ENCODE measurements at regions not wholly inside any gene's neighbourhood (a gene's known extent, or its start where the extent isn't known, plus 50 kb on each side); places are given as distances from the start of the nearest gene placed in this dataset.

DNA sequence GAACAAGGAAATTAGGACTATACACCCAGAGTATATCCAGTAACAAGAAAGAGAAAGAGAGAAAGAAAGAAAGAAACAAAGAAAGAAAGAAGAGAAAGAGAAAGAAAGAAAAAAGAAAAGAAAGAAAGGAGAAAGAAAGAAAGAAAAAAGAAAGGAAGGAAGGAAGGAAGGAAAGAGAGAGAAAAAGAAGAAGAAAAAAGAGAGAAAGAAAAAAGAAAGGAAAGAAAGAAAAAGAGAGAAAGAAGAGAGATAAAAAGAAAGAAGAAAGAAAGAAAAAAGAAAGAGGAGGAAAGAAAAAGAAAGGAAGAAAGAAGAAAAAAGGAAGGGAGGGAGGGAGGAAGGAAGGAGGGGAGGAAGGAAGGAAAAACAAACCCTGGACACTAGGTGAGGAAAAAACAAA lies 981.8 kb downstream of the TBC1D32 start:
- ChIA-PET CTCF (no interaction called here), POLR2A (no interaction called here)
- Mint-ChIP-seq H3K9me3 (peaks cover 6% of the 10 kb centered on the region), H3K4me3 (no peak overlapping the region), H3K27me3 (no peaks in the 10 kb centered on the region), H3K4me1 (ENCODE audit: low read depth) (no peaks in the 10 kb centered on the region), H3K27ac (no peak overlapping the region), H3K36me3 (no peaks in the 10 kb centered on the region)
- intact Hi-C loops (cut with micrococcal nuclease) = no loop called here
- no peak for DNase-seq

DNA sequence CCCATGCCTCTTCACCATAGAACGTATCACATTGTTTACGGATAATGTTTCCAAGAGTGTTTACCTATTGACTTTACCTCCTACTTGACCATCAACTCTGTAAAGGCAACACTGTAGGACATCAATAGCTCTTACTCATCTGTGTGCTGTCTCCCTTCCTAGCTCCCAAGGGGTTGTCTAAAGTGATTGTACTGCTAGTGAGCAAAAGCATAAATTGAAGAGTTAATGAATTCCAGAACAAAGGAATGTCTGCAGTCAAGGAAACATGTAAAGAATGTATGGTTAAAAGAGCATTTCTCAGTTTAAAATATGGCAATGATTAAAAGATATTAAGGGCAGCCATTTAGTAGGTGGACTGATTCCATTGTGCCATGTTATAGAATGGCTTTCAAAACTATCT lies 985.4 kb downstream of the TBC1D32 start:
- POLR2A ChIA-PET = no interaction called here
- no peak for DNase-seq
- H3K4me1 Mint-ChIP-seq (ENCODE audit: low read depth) = no peaks in the 10 kb centered on the region
- intact Hi-C loops (cut with micrococcal nuclease) = no loop called here
- no peak overlapping the region for H3K4me3 Mint-ChIP-seq
- no peaks in the 10 kb centered on the region for H3K9me3 Mint-ChIP-seq
- no peaks in the 10 kb centered on the region for H3K36me3 Mint-ChIP-seq
- CTCF ChIA-PET = no interaction called here
- no peak overlapping the region for H3K27ac Mint-ChIP-seq
- H3K27me3 Mint-ChIP-seq = no peaks in the 10 kb centered on the region

DNA sequence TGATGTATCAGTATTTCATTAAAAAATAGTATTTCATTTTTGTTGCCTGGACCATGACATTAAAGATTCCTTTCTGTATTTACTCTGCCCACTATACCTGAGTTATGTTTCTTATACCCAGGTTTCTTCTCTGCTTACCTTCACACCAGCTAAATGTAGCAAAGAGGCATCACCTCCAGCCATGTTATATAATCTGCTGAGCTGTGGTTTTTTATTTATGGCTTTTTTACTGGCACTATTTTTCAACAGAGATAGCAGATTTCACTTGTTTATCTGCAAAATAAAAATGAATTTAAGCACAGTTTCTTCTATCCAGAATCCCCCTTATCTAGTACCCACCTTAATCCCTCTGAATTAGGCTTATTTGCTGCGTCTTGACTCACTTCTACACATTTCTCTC lies 979.0 kb upstream of the MAN1A1 start:
- peaks cover under 1% of the 10 kb centered on the region for H3K9me3 Mint-ChIP-seq
- no peak overlapping the region for H3K27ac Mint-ChIP-seq
- ChIA-PET CTCF (no interaction called here), POLR2A (no interaction called here)
- intact Hi-C loops (cut with micrococcal nuclease) = no loop called here
- no peak for DNase-seq
- H3K4me3 Mint-ChIP-seq = no peak overlapping the region
- no peaks in the 10 kb centered on the region for H3K27me3 Mint-ChIP-seq
- H3K36me3 Mint-ChIP-seq = no peaks in the 10 kb centered on the region
- H3K4me1 Mint-ChIP-seq (ENCODE audit: low read depth) = no peaks in the 10 kb centered on the region

DNA sequence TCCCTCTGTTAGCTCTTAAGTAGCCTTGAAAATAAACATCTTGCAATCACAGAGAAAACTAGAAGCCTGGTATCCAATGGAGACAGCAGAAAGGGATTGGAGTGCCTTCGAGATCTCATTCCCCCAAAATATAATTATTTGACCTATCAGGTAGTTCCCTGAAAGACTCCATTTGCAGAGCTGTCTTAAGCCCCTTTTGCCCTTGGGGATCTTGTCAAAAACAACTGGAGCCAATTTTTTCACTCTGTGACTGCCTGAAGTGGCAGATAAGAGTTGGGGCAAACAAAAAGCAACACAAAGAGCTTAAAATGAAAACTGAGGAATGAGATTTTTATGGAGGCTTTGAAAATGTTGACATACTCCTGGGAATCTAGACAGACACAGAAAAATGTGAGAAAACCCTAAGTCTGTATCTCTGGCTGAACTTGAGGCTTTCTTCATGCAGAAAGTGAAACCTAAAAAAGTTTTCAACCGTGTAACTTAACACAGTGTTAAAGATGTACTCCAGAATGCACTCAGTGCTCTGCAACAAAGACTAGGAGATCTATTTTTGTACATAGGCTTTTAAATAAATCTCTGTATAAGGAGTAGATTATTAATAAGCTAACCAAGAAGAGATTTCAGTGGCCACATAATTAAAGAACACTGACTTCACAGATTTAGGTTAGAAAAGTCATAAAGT lies 971.1 kb upstream of the MAN1A1 start:
- ChIA-PET CTCF (no interaction called here), POLR2A (no interaction called here)
- no peak for DNase-seq
- H3K4me3 Mint-ChIP-seq = no peak overlapping the region
- no peaks in the 10 kb centered on the region for H3K4me1 Mint-ChIP-seq (ENCODE audit: low read depth)
- no peaks in the 10 kb centered on the region for H3K27me3 Mint-ChIP-seq
- peaks cover 17% of the 10 kb centered on the region for H3K9me3 Mint-ChIP-seq
- intact Hi-C loops (cut with micrococcal nuclease) = no loop called here
- no peak overlapping the region for H3K27ac Mint-ChIP-seq
- no peaks in the 10 kb centered on the region for H3K36me3 Mint-ChIP-seq

DNA sequence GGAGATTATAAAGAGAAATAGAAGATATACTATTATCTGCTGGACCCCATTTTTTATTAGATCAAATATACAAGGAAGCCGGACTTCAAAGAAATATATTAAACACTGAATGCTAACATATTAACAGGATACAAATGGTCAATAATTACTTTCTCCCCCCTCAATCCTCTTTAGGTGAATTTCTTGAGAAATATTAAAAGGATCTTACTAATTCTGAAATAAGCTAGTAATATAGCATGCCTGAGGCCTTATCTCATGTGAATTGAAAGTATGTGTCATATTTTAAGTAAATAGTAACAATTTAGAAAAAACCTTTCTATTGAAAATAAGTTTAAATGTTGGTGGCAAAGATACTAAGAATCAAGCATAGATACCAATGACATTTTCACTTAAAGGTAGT lies 954.7 kb upstream of the MAN1A1 start:
- no peak for DNase-seq
- ChIA-PET CTCF (no interaction called here), POLR2A (no interaction called here)
- no peaks in the 10 kb centered on the region for H3K4me1 Mint-ChIP-seq (ENCODE audit: low read depth)
- no peak overlapping the region for H3K4me3 Mint-ChIP-seq
- H3K9me3 Mint-ChIP-seq = no peaks in the 10 kb centered on the region
- H3K36me3 Mint-ChIP-seq = no peaks in the 10 kb centered on the region
- H3K27me3 Mint-ChIP-seq = no peaks in the 10 kb centered on the region
- H3K27ac Mint-ChIP-seq = no peak overlapping the region
- intact Hi-C loops (cut with micrococcal nuclease) = no loop called here

DNA sequence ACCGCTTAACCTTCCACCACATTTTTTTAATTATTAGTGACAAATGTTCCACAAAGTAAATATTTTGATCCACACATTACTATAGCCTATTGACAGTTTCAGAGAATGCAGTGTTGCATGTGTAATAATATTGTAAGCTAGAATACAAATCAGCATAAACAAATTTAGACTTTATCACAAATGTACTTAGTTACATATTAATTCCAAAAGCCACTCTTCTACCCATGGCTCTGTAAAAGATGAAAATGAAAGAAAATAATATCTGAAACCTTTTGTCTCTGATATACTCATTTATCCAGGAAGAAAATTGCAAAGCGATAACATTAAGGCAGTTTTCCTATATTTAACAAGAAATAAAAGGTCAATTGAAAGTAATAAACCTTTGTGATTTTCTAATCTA lies 954.0 kb upstream of the MAN1A1 start:
- ChIA-PET POLR2A (no interaction called here), CTCF (no interaction called here)
- H3K27me3 Mint-ChIP-seq = no peaks in the 10 kb centered on the region
- H3K9me3 Mint-ChIP-seq = no peaks in the 10 kb centered on the region
- intact Hi-C loops (cut with micrococcal nuclease) = no loop called here
- no peaks in the 10 kb centered on the region for H3K4me1 Mint-ChIP-seq (ENCODE audit: low read depth)
- DNase-seq = no peak
- H3K27ac Mint-ChIP-seq = no peak overlapping the region
- no peaks in the 10 kb centered on the region for H3K36me3 Mint-ChIP-seq
- no peak overlapping the region for H3K4me3 Mint-ChIP-seq

GRCh38 chr6:120302041-120302440 lies 952.5 kb upstream of the MAN1A1 start:
- H3K27me3 Mint-ChIP-seq = no peaks in the 10 kb centered on the region

DNA sequence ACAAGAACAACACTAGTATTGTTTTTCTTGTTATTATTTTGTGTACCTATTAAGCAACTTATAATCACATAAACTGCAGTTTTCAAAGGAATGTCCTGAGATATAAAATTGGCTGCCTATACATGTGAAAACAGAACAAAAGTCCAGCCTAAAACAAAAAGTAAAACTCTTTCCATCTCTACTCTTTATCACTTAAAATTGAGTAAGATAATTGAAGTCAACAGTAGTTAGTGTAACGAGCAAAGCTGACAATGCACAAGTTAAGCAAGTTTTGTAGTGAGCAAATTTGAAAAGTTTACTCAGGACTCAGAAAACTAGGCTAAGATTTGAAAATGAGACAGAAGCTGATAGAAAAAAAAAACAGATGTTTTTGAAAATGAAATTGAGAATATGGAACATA lies 941.4 kb upstream of the MAN1A1 start:
- intact Hi-C loops (cut with micrococcal nuclease) = no loop called here
- POLR2A ChIA-PET = no interaction called here
- H3K4me3 Mint-ChIP-seq = no peak overlapping the region
- H3K27me3 Mint-ChIP-seq = no peaks in the 10 kb centered on the region
- H3K36me3 Mint-ChIP-seq = no peaks in the 10 kb centered on the region
- no peaks in the 10 kb centered on the region for H3K4me1 Mint-ChIP-seq (ENCODE audit: low read depth)
- peaks cover 9% of the 10 kb centered on the region for H3K9me3 Mint-ChIP-seq
- H3K27ac Mint-ChIP-seq = no peak overlapping the region
- no peak for DNase-seq
- CTCF ChIA-PET = no interaction called here

More at GRCh38 chr6:120302041-120302440, 952.5 kb upstream of the MAN1A1 start:
- H3K4me3 Mint-ChIP-seq = no peak overlapping the region
- ChIA-PET POLR2A (no interaction called here), CTCF (no interaction called here)
- no peaks in the 10 kb centered on the region for H3K4me1 Mint-ChIP-seq (ENCODE audit: low read depth)
- no peak for DNase-seq
- no peaks in the 10 kb centered on the region for H3K9me3 Mint-ChIP-seq
- no peak overlapping the region for H3K27ac Mint-ChIP-seq
- intact Hi-C loops (cut with micrococcal nuclease) = no loop called here
- H3K36me3 Mint-ChIP-seq = no peaks in the 10 kb centered on the region

- Mint-ChIP-seq H3K27me3 (no peaks in the 10 kb centered on the region), H3K36me3 (no peaks in the 10 kb centered on the region), H3K4me1 (ENCODE audit: low read depth) (no peaks in the 10 kb centered on the region), H3K9me3 (no peaks in the 10 kb centered on the region), H3K4me3 (no peak overlapping the region), H3K27ac (no peak overlapping the region)
- intact Hi-C loops (cut with micrococcal nuclease) = no loop called here
- no peak for DNase-seq
- POLR2A ChIA-PET = no interaction called here
- CTCF ChIA-PET = no interaction called here
Measured at GRCh38 chr6:120282005-120282404, 932.4 kb upstream of the MAN1A1 start.

DNA sequence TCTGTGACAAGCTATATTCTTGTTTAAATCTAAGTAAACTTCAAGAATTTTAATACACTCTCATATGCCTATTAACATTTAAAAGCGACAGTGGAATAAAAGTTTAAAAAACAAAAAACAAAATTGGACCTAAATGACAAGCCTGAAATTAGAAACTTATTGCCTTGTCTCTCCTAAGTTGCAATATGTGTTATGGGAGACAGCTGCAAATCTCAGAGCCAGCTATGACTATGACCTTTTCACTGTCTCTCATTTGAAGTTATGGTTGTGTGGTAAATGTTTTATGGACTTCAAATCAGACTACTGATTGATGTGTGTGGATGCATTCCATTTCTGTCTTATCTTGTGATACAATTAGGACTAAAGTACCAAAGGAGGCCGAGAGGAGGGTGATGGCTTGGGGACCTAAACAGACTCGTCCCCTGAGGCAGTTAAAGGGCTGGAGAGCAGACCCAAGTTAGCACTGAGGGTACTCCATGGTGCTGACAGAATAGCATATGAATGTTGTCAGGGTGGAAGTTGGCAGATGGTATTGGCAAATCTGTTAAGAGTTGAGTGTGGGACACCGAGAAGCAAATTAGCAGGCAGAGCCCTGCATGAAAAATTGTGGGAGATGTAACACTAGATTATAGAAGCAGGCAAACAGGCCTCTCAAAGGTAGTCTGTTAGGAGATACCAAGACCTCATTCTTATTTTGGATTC lies 930.1 kb upstream of the MAN1A1 start:
- intact Hi-C loops (cut with micrococcal nuclease) = no loop called here
- Mint-ChIP-seq H3K4me1 (ENCODE audit: low read depth) (no peaks in the 10 kb centered on the region), H3K4me3 (no peak overlapping the region), H3K27ac (no peak overlapping the region), H3K36me3 (no peaks in the 10 kb centered on the region), H3K9me3 (no peaks in the 10 kb centered on the region), H3K27me3 (no peaks in the 10 kb centered on the region)
- ChIA-PET CTCF (no interaction called here), POLR2A (no interaction called here)
- no peak for DNase-seq

GRCh38 chr6:120278689-120279396 lies 929.3 kb upstream of the MAN1A1 start:
- Mint-ChIP-seq H3K27ac (no peak overlapping the region), H3K36me3 (no peaks in the 10 kb centered on the region), H3K27me3 (no peaks in the 10 kb centered on the region), H3K9me3 (no peaks in the 10 kb centered on the region), H3K4me1 (ENCODE audit: low read depth) (no peaks in the 10 kb centered on the region), H3K4me3 (no peak overlapping the region)
- ChIA-PET POLR2A (no interaction called here), CTCF (no interaction called here)
- DNase-seq = no peak
- intact Hi-C loops (cut with micrococcal nuclease) = no loop called here

GRCh38 chr6:120274547-120274946 lies 925.0 kb upstream of the MAN1A1 start:
- no peak for DNase-seq
- H3K4me1 Mint-ChIP-seq (ENCODE audit: low read depth) = no peaks in the 10 kb centered on the region
- no peaks in the 10 kb centered on the region for H3K27me3 Mint-ChIP-seq
- POLR2A ChIA-PET = no interaction called here
- H3K9me3 Mint-ChIP-seq = peaks cover 3% of the 10 kb centered on the region
- H3K36me3 Mint-ChIP-seq = no peaks in the 10 kb centered on the region
- H3K4me3 Mint-ChIP-seq = no peak overlapping the region
- intact Hi-C loops (cut with micrococcal nuclease) = no loop called here
- H3K27ac Mint-ChIP-seq = no peak overlapping the region
- CTCF ChIA-PET = no interaction called here

GRCh38 chr6:120273411-120273810 lies 923.9 kb upstream of the MAN1A1 start:
- POLR2A ChIA-PET = no interaction called here
- H3K9me3 Mint-ChIP-seq = peaks cover 3% of the 10 kb centered on the region
- H3K4me1 Mint-ChIP-seq (ENCODE audit: low read depth) = no peaks in the 10 kb centered on the region
- H3K27me3 Mint-ChIP-seq = no peaks in the 10 kb centered on the region
- no peak for DNase-seq
- no peak overlapping the region for H3K27ac Mint-ChIP-seq
- CTCF ChIA-PET = no interaction called here
- no peak overlapping the region for H3K4me3 Mint-ChIP-seq
- H3K36me3 Mint-ChIP-seq = no peaks in the 10 kb centered on the region
- intact Hi-C loops (cut with micrococcal nuclease) = no loop called here

All from activated CD4-positive, alpha-beta memory T cell treated with anti-CD3 and anti-CD28 coated beads for 36 hours (primary cell).